ENCODE measurements at regions not wholly inside any gene's neighbourhood (a gene's known extent, or its start where the extent isn't known, plus 50 kb on each side); places are given as distances from the start of the nearest gene placed in this dataset.

DNA sequence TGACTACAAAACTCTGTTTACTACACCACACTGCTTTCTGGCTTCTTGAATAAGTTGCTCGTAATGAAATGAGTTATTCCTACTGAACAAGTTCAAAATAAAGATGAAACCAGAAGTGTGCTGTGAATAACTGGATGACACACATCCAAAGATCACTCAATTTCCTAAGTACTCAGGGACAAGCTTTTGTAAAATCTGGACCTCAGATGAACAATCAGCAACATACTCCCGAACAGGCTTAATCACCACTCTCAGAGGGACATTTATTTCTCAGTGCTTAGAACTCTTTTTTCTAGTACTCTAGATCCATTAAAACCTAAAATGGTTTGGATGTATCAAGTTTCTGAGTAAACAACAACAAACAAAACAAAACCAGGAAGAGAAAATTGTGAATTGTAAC is 61.5 kb upstream of the EXOC1L start:
- no peaks in the 10 kb centered on the region for H3K9me3 ChIP-seq (ENCODE audit: control insufficient read depth, insufficient read depth, low read length)
- H3K27me3 ChIP-seq (ENCODE audit: control insufficient read depth, low read length), result no peaks in the 10 kb centered on the region
- no peaks in the 10 kb centered on the region for H3K79me2 ChIP-seq (ENCODE audit: control insufficient read depth, low read length)
- no peaks in the 10 kb centered on the region for H3F3A ChIP-seq (ENCODE audit: control insufficient read depth, insufficient read depth)
- H3K36me3 ChIP-seq (ENCODE audit: control insufficient read depth, low read length), result no peaks in the 10 kb centered on the region
- H3K4me2 ChIP-seq (ENCODE audit: low read length), result no peak overlapping the region
- H3K9me2 ChIP-seq (replicated peaks; ENCODE audit: control insufficient read depth, low read length), result no peaks in the 10 kb centered on the region
- H4K20me1 ChIP-seq (ENCODE audit: control insufficient read depth, insufficient read depth, low read depth, low read length), result no peaks in the 10 kb centered on the region
- no peaks in the 10 kb centered on the region for H3K4me1 ChIP-seq (ENCODE audit: control insufficient read depth, low read length)
- no peak for TF ChIP-seq EZH2phosphoT487 (IDR thresholded peaks at IDR 0.05; ENCODE audit: borderline replicate concordance, low read length)
- TF ChIP-seq, protein P1, sequence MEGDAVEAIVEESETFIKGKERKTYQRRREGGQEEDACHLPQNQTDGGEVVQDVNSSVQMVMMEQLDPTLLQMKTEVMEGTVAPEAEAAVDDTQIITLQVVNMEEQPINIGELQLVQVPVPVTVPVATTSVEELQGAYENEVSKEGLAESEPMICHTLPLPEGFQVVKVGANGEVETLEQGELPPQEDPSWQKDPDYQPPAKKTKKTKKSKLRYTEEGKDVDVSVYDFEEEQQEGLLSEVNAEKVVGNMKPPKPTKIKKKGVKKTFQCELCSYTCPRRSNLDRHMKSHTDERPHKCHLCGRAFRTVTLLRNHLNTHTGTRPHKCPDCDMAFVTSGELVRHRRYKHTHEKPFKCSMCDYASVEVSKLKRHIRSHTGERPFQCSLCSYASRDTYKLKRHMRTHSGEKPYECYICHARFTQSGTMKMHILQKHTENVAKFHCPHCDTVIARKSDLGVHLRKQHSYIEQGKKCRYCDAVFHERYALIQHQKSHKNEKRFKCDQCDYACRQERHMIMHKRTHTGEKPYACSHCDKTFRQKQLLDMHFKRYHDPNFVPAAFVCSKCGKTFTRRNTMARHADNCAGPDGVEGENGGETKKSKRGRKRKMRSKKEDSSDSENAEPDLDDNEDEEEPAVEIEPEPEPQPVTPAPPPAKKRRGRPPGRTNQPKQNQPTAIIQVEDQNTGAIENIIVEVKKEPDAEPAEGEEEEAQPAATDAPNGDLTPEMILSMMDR (IDR thresholded peaks at IDR 0.05; ENCODE audit: low read depth, low read length, poor library complexity, severe bottlenecking), result no peak
- no peak overlapping the region for H3K4me3 ChIP-seq (ENCODE audit: low read length)
- no peak overlapping the region for H3K27ac ChIP-seq (ENCODE audit: low read depth, low read length)

DNA sequence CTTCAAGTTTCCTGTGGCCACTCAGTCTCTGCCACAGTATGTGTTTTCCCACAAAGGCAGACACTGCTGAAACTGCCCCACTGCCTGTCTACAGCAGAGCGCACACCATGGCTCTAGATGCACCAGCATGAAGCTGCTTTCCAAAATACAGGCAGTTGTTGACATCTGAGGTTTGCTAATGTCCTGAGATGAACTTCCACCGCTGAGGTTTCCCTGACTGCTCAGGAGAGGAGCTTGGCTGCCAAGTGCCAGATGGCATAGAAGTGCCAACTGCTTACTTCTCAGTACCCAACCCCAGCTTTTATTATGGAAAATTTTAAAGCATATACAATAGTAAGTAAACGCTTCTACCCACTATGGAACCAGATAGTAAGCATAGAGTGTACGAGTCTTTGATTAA is 61.0 kb upstream of the EXOC1L start:
- H3K79me2 ChIP-seq (ENCODE audit: control insufficient read depth, low read length), result no peaks in the 10 kb centered on the region
- no peaks in the 10 kb centered on the region for H3K9me3 ChIP-seq (ENCODE audit: control insufficient read depth, insufficient read depth, low read length)
- H3F3A ChIP-seq (ENCODE audit: control insufficient read depth, insufficient read depth), result no peaks in the 10 kb centered on the region
- TF ChIP-seq, protein P1 (IDR thresholded peaks at IDR 0.05; ENCODE audit: low read depth, low read length, poor library complexity, severe bottlenecking), result no peak
- TF ChIP-seq EZH2phosphoT487 (IDR thresholded peaks at IDR 0.05; ENCODE audit: borderline replicate concordance, low read length), result no peak
- no peaks in the 10 kb centered on the region for H4K20me1 ChIP-seq (ENCODE audit: control insufficient read depth, insufficient read depth, low read depth, low read length)
- no peak overlapping the region for H3K4me3 ChIP-seq (ENCODE audit: low read length)
- H3K9me2 ChIP-seq (replicated peaks; ENCODE audit: control insufficient read depth, low read length), result no peaks in the 10 kb centered on the region
- no peaks in the 10 kb centered on the region for H3K4me1 ChIP-seq (ENCODE audit: control insufficient read depth, low read length)
- H3K4me2 ChIP-seq (ENCODE audit: low read length), result no peak overlapping the region
- H3K36me3 ChIP-seq (ENCODE audit: control insufficient read depth, low read length), result no peaks in the 10 kb centered on the region
- H3K27me3 ChIP-seq (ENCODE audit: control insufficient read depth, low read length), result no peaks in the 10 kb centered on the region
- H3K27ac ChIP-seq (ENCODE audit: low read depth, low read length), result no peak overlapping the region

DNA sequence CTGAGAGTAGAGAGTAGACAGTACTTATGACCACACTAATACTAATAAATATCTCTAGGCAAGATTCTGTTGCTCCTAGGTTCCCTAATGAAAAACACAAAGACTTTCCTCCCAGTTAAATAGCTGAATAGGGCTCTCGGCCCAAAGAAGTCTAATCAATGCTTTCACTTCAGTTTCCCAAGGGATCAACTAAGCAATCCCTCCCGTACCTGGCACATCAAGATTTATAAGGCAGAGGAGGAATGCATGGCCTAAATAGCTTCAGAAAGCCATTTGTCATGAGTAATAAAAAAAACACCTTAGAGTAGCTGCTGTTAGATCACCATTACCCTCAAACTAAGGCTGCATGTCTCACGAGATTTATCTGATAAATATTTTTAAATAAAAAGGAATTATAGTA is 56.8 kb upstream of the EXOC1L start:
- Histone ChIP-seq H3K9me2 (replicated peaks; ENCODE audit: control insufficient read depth, low read length) (no peaks in the 10 kb centered on the region), H3K27me3 (ENCODE audit: control insufficient read depth, low read length) (no peaks in the 10 kb centered on the region)

More for the DNA sequence above, 56.8 kb upstream of the EXOC1L start:
- no peaks in the 10 kb centered on the region for H4K20me1 ChIP-seq (ENCODE audit: control insufficient read depth, insufficient read depth, low read depth, low read length)
- H3K36me3 ChIP-seq (ENCODE audit: control insufficient read depth, low read length), result no peaks in the 10 kb centered on the region
- H3K4me2 ChIP-seq (ENCODE audit: low read length), result no peak overlapping the region
- no peaks in the 10 kb centered on the region for H3K79me2 ChIP-seq (ENCODE audit: control insufficient read depth, low read length)
- H3K27ac ChIP-seq (ENCODE audit: low read depth, low read length), result no peak overlapping the region
- no peaks in the 10 kb centered on the region for H3K9me3 ChIP-seq (ENCODE audit: control insufficient read depth, insufficient read depth, low read length)
- H3K4me3 ChIP-seq (ENCODE audit: low read length), result no peak overlapping the region
- H3K4me1 ChIP-seq (ENCODE audit: control insufficient read depth, low read length), result no peaks in the 10 kb centered on the region
- no peak for TF ChIP-seq EZH2phosphoT487 (IDR thresholded peaks at IDR 0.05; ENCODE audit: borderline replicate concordance, low read length)
- TF ChIP-seq, protein P1 (IDR thresholded peaks at IDR 0.05; ENCODE audit: low read depth, low read length, poor library complexity, severe bottlenecking), result no peak
- H3F3A ChIP-seq (ENCODE audit: control insufficient read depth, insufficient read depth), result no peaks in the 10 kb centered on the region
